Smooth muscle cell (in vitro differentiated cells): ENCODE measurements at regions not wholly inside any gene's neighbourhood (a gene's known extent, or its start where the extent isn't known, plus 50 kb on each side); places are given as distances from the start of the nearest gene placed in this dataset.
A peak's percentile ranks its signal among the peaks of the same experiment; 100 is the strongest.

Experiments used
- DNase-seq: peaks from one replicate; lab custom pipeline; 2025; ENCODE audit not compliant: unreplicated experiment; lab: John Stamatoyannopoulos, UW
- H2AFZ ChIP-seq: fragments of 200-600 bp; sonication (generic); 2 replicates; pipeline ENCODE4 v1.6.0; 2016; ENCODE audit warnings: antibody characterized with exemption, low read depth, mild to moderate bottlenecking
- H3F3A ChIP-seq: fragments of 200-600 bp; sonication (generic); 2 replicates; pipeline ENCODE4 v1.6.0; 2017; ENCODE audit warnings: antibody characterized with exemption, low read depth
- H3K27ac ChIP-seq: fragments of 200-600 bp; sonication (generic); 2 replicates; pipeline ENCODE4 v1.5.1; 2016; ENCODE audit warnings: low read depth, mild to moderate bottlenecking
- H3K27me3 ChIP-seq: fragments of 200-600 bp; sonication (generic); 2 replicates; pipeline ENCODE4 v1.6.1; 2016; ENCODE audit warnings: low read depth, mild to moderate bottlenecking
- H3K36me3 ChIP-seq: fragments of 200-600 bp; sonication (generic); 2 replicates; pipeline ENCODE4 v1.5.1; 2016; ENCODE audit warnings: low read depth
- H3K4me1 ChIP-seq: fragments of 200-600 bp; sonication (generic); 2 replicates; pipeline ENCODE4 v1.5.1; 2016; ENCODE audit warnings: low read depth
- H3K4me2 ChIP-seq: fragments of 200-600 bp; sonication (generic); 2 replicates; pipeline ENCODE4 v1.6.0; 2016; ENCODE audit warnings: mild to moderate bottlenecking
- H3K4me3 ChIP-seq: fragments of 200-600 bp; sonication (generic); 2 replicates; pipeline ENCODE4 v1.5.1; 2016; ENCODE audit warnings: mild to moderate bottlenecking
- H3K79me2 ChIP-seq: fragments of 200-600 bp; sonication (generic); 2 replicates; pipeline ENCODE4 v1.6.0; 2016; ENCODE audit warnings: low read depth, mild to moderate bottlenecking
- H3K9ac ChIP-seq: fragments of 200-600 bp; sonication (generic); 2 replicates; pipeline ENCODE4 v1.6.0; 2016; ENCODE audit warnings: low read depth
- H3K9me3 ChIP-seq: fragments of 200-600 bp; sonication (generic); replicated peaks from 2 replicates; pipeline ENCODE4 v1.5.1; 2016; ENCODE audit warnings: low read depth
- H4K20me1 ChIP-seq: fragments of 200-600 bp; sonication (generic); 2 replicates; pipeline ENCODE4 v1.6.0; 2016; ENCODE audit warnings: low read depth
- WGBS: methylation state at CpG from one replicate; pipeline ENCODE4 v1.1.7; 2016; ENCODE audit warnings: low lambda C conversion rate; 5-methylcytosine and 5-hydroxymethylcytosine counted together
- TF ChIP-seq, protein P1 (sequence below): fragments of 200-600 bp; sonication (generic); IDR thresholded peaks from 2 replicates; pipeline ENCODE4 v1.5.1; 2017; ENCODE audit warnings: borderline replicate concordance, mild to moderate bottlenecking, antibody characterized with exemption; ENCODE audit not compliant: insufficient read depth, poor library complexity, severe bottlenecking

DNA sequence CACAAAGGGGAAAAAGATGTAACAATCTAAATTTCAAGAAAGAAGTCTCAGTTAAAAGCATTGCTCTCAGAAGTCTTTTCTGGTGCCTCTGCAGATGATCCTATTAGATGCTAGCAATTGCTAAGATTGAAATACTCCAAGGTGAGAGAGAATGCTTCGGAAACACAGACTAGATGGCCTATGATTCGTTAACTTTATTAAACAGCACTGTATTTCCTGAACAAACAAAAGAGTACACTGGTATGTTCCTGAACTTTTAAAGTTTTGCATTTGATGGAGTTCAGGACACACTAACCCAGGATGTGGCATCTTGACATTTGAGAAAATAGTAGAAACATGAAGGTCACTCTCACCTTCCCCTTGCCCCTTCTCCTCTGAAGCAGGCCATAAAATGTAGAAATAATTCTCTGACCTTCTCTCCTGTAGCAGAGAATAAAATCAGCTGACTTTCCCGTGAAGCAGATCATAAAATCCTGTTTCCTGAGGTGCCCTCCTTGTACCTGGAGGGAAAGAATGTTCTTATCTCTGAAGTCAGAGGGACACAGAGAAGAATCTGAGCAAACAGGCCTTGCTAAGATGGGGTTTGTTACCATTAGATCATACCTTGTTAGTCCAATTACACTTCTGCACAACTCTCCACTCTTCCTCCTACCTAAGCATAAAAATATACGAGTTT lies 142.9 kb upstream of the USP25 start:
- Histone ChIP-seq H3K9me3 (no peaks in the 10 kb centered on the region), H3K36me3 (no peaks in the 10 kb centered on the region), H3K4me3 (no peak overlapping the region), H3K27ac (no peak overlapping the region), H3K79me2 (no peaks in the 10 kb centered on the region), H4K20me1 (no peaks in the 10 kb centered on the region), H3K27me3 (no peaks in the 10 kb centered on the region), H3K4me2 (no peak overlapping the region), H2AFZ (no peak overlapping the region), H3F3A (no peaks in the 10 kb centered on the region), H3K9ac (no peak overlapping the region), H3K4me1 (peaks cover 4% of the 10 kb centered on the region)
- no peak for DNase-seq
- TF ChIP-seq, protein P1, sequence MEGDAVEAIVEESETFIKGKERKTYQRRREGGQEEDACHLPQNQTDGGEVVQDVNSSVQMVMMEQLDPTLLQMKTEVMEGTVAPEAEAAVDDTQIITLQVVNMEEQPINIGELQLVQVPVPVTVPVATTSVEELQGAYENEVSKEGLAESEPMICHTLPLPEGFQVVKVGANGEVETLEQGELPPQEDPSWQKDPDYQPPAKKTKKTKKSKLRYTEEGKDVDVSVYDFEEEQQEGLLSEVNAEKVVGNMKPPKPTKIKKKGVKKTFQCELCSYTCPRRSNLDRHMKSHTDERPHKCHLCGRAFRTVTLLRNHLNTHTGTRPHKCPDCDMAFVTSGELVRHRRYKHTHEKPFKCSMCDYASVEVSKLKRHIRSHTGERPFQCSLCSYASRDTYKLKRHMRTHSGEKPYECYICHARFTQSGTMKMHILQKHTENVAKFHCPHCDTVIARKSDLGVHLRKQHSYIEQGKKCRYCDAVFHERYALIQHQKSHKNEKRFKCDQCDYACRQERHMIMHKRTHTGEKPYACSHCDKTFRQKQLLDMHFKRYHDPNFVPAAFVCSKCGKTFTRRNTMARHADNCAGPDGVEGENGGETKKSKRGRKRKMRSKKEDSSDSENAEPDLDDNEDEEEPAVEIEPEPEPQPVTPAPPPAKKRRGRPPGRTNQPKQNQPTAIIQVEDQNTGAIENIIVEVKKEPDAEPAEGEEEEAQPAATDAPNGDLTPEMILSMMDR = no peak
- 83% methylated on average over 4 of the region's 4 CpGs for WGBS

DNA sequence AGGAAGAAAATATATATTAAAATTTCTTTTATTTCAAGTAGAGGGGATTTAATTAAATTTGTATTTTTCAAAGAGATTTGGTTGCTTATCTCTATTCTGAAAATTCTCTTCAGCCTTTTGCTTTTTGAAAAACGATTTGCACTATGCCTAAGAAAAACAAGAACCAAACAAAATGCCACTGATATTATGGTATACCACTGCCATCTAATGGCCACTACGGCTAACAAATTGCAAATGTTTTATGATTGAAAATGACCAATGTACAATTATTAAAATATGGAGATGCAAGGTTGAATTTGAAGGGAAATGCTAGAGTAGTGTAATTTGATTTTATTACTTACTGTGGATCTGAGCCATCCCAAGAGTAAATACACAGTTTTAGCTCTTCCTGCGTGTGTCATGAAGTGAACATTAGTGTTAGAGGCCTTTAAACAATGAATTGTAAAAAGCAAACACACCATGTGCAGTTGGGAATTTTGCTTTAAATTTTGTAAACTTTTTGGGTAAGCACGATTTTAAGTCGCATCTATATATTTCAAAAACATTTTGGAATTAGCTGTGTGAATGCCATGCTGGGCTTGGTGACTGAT lies 137.4 kb upstream of the USP25 start:
- no peak overlapping the region for H3K27ac ChIP-seq
- no peak for DNase-seq
- no peaks in the 10 kb centered on the region for H4K20me1 ChIP-seq
- no peaks in the 10 kb centered on the region for H3K79me2 ChIP-seq
- no peak overlapping the region for H3K4me3 ChIP-seq
- peaks cover 4% of the 10 kb centered on the region for H3K4me1 ChIP-seq
- no peaks in the 10 kb centered on the region for H3F3A ChIP-seq
- no peaks in the 10 kb centered on the region for H3K27me3 ChIP-seq
- H3K9me3 ChIP-seq = no peaks in the 10 kb centered on the region
- TF ChIP-seq, protein P1 = peak; percentile 71
- H3K9ac ChIP-seq = no peak overlapping the region
- H2AFZ ChIP-seq = no peak overlapping the region
- no peak overlapping the region for H3K4me2 ChIP-seq
- WGBS = 40% methylated on average over 5 of the region's 5 CpGs
- no peaks in the 10 kb centered on the region for H3K36me3 ChIP-seq

DNA sequence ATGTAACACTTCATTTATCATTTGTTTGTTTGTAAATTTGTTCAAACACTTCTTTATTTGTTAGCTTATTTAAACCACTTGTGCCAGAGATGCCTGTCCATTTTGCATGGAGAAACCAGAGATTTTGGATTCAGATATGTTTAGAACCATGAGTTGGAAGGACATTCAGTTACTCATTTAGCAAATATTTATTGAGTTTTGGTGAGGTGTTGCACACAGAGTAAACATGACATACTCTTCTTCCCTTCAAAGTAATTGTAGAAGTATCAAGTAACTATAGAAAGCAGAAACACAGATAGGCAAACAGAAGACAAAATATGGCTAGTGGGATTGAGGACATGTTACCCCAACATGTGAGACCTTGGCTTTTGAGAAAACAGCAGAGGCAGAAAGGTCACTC lies 136.8 kb upstream of the USP25 start:
- Histone ChIP-seq H3K79me2 (no peaks in the 10 kb centered on the region), H3K9ac (no peak overlapping the region), H3K4me1 (peaks cover 4% of the 10 kb centered on the region), H3K27ac (no peak overlapping the region), H3K4me3 (no peak overlapping the region), H3K27me3 (no peaks in the 10 kb centered on the region), H3K4me2 (no peak overlapping the region), H3K9me3 (no peaks in the 10 kb centered on the region), H4K20me1 (no peaks in the 10 kb centered on the region), H3F3A (no peaks in the 10 kb centered on the region), H2AFZ (no peak overlapping the region), H3K36me3 (no peaks in the 10 kb centered on the region)
- TF ChIP-seq, protein P1 = no peak
- DNase-seq = no peak

DNA sequence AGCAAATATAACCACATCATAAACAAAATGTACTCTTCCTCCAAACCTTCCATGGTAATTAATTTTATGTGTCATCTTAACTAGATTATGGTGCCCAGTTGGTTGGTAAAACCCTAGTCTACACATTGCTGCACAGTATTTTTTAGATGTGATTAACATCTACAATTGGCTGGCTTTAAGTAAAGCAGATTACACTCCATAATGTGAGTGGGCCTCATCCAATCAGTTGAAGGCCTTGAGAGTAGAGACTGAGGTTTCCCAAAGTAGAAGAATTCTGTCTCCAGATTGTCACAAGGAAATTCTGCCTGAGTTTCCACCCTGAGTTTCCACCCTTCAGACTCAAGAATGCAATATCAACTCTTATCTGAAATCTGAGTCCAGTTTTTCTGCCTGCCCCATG lies 128.4 kb upstream of the USP25 start:
- Histone ChIP-seq H3K9ac (no peak overlapping the region), H3K36me3 (no peaks in the 10 kb centered on the region), H3K4me1 (no peaks in the 10 kb centered on the region), H3K4me3 (no peak overlapping the region), H3K9me3 (no peaks in the 10 kb centered on the region), H3K4me2 (no peak overlapping the region), H3K27me3 (no peaks in the 10 kb centered on the region), H3K79me2 (no peaks in the 10 kb centered on the region), H3K27ac (no peak overlapping the region), H4K20me1 (no peaks in the 10 kb centered on the region), H3F3A (no peaks in the 10 kb centered on the region), H2AFZ (no peak overlapping the region)
- no peak for DNase-seq
- TF ChIP-seq, protein P1 = no peak
